Lung (tissue), 11 donors: ENCODE measurements at regions not wholly inside any gene's neighbourhood (a gene's known extent, or its start where the extent isn't known, plus 50 kb on each side); places are given as distances from the start of the nearest gene placed in this dataset.

Experiments
- ATAC-seq: fragments of 200-7000 bp; cut with Tn5 transposase; one replicate; pipeline ENCODE4 v1.9.1; 2020; ENCODE audit warnings: moderate number of reproducible peaks; ENCODE audit not compliant: insufficient read depth, low FRiP score
- DNase-seq, 3 donors: peaks; one replicate each; pipeline ENCODE4 v3.0.0-alpha.2; 2013 to 2017
- H3K27ac ChIP-seq, 2 donors: one replicate each; pipeline ENCODE4 v1.5.1; 2013; ENCODE audit warnings: mild to moderate bottlenecking in 2 of 2, moderate library complexity in 2 of 2, control low read depth in 1 of 2, inconsistent platforms in 1 of 2, low read depth in 1 of 2, low read length in 1 of 2
- H3K27me3 ChIP-seq, 3 donors: one replicate each; pipeline ENCODE4 v1.5.1; 2013; ENCODE audit warnings: low read length in 2 of 3; ENCODE audit not compliant: control insufficient read depth in 3 of 3, insufficient read depth in 3 of 3
- H3K36me3 ChIP-seq, 4 donors: one replicate each; pipeline ENCODE4 v1.5.1; 2013; ENCODE audit warnings: low read length in 4 of 4, mild to moderate bottlenecking in 1 of 4, moderate library complexity in 1 of 4; ENCODE audit not compliant: control insufficient read depth in 4 of 4, insufficient read depth in 4 of 4
- H3K4me1 ChIP-seq, 5 donors: one replicate each; pipeline ENCODE4 v1.5.1; 2013; ENCODE audit warnings: low read length in 5 of 5, mild to moderate bottlenecking in 2 of 5, moderate library complexity in 1 of 5; ENCODE audit not compliant: control insufficient read depth in 5 of 5, insufficient read depth in 5 of 5
- H3K4me3 ChIP-seq: one replicate; pipeline ENCODE4 v1.5.1; 2013; ENCODE audit warnings: mild to moderate bottlenecking, control low read depth, moderate library complexity
- H3K9ac ChIP-seq, 2 donors: one replicate each; pipeline ENCODE4 v1.5.1; 2013; ENCODE audit warnings: low read length in 2 of 2, control low read depth in 1 of 2; ENCODE audit not compliant: insufficient read depth in 1 of 2
- H3K9me3 ChIP-seq, 4 donors: one replicate each; pipeline ENCODE4 v1.5.1; 2013; ENCODE audit warnings: low read length in 3 of 4, mild to moderate bottlenecking in 1 of 4, moderate library complexity in 1 of 4; ENCODE audit not compliant: control insufficient read depth in 4 of 4, insufficient read depth in 3 of 4
- CTCF ChIP-seq: IDR thresholded peaks from 2 replicates; pipeline ENCODE4 v1.5.1; 2012; ENCODE audit warnings: mild to moderate bottlenecking; ENCODE audit errors: control extremely low read depth, extremely low read depth
- WGBS, 2 donors: extraction: QIAGEN DNeasy Blood & Tissue Kit; methylation state at CpG; one replicate each; pipeline ENCODE4 v1.1.7; 2013; 5-methylcytosine and 5-hydroxymethylcytosine counted together
- donor health status: control.
- donor health status: control.
- donor health status: Bipolar disorder and iron deficiency.
- donor health status: healthy.
- donor health status: DM: yes; HTN: yes; CAD: no.

- H3K36me3 ChIP-seq, result no peaks in the 10 kb centered on the region
- ATAC-seq, result no peak
- 73 to 80% methylated on average over 5 of the region's 5 CpGs for WGBS, 2 donors
- no peak for TF ChIP-seq CTCF
- H3K9ac ChIP-seq, result no peak overlapping the region
- H3K4me3 ChIP-seq, result no peak overlapping the region
- H3K27me3 ChIP-seq, result no peaks in the 10 kb centered on the region
- H3K27ac ChIP-seq, result no peak overlapping the region
- H3K9me3 ChIP-seq, result no peaks in the 10 kb centered on the region
- DNase-seq, result no peak
- peaks cover 0 to 5% (median 0%) of the 10 kb centered on the region in 5 donors for H3K4me1 ChIP-seq
These were observed 118.1 kb downstream of the IRX5 start for GRCh38 chr16:55048745-55049144.

GRCh38 chr16:55051571-55052347 is 121.1 kb downstream of the IRX5 start:
- no peak for DNase-seq

GRCh38 chr16:55052348-55052734 is 121.7 kb downstream of the IRX5 start:
- 81 to 92% methylated on average over 2 of the region's 2 CpGs for WGBS, 2 donors
- DNase-seq, result no peak
- no peak overlapping the region for H3K9ac ChIP-seq

More at GRCh38 chr16:55051571-55052347, 121.1 kb downstream of the IRX5 start:
- Histone ChIP-seq H3K27me3 (peaks cover 7 to 13% (median 11%) of the 10 kb centered on the region in 3 donors), H3K9ac (no peak overlapping the region), H3K27ac (no peak overlapping the region), H3K9me3 (peaks cover 0 to 10% (median 1%) of the 10 kb centered on the region in 4 donors), H3K4me3 (no peak overlapping the region), H3K36me3 (no peaks in the 10 kb centered on the region), H3K4me1 (peaks cover 0 to 9% (median 3%) of the 10 kb centered on the region in 5 donors)
- 74 to 79% methylated on average over 7 of the region's 7 CpGs for WGBS, 2 donors
- no peak for TF ChIP-seq CTCF
- ATAC-seq, result no peak

More at GRCh38 chr16:55052348-55052734, 121.7 kb downstream of the IRX5 start:
- Histone ChIP-seq H3K27me3 (peaks cover 7 to 17% (median 16%) of the 10 kb centered on the region in 3 donors), H3K4me1 (peaks cover 0 to 13% (median 3%) of the 10 kb centered on the region in 5 donors), H3K4me3 (no peak overlapping the region), H3K9me3 (peaks cover 0 to 10% (median 1%) of the 10 kb centered on the region in 4 donors), H3K36me3 (no peaks in the 10 kb centered on the region), H3K27ac (no peak overlapping the region)
- no peak for TF ChIP-seq CTCF
- ATAC-seq, result no peak
